WERI-Rb-1 (cell line): ENCODE measurements at regions not wholly inside any gene's neighbourhood (a gene's known extent, or its start where the extent isn't known, plus 50 kb on each side); places are given as distances from the start of the nearest gene placed in this dataset.

ENCODE experiments used
- DNase-seq: peaks from one replicate; pipeline ENCODE4 v3.0.0-alpha.2; 2020
- H3K27ac ChIP-seq: fragments of 250-450 bp; sonication (Bioruptor Pico); 2 replicates; pipeline ENCODE4 v1.5.1; 2020; ENCODE audit warnings: mild to moderate bottlenecking, moderate library complexity
- H3K27me3 ChIP-seq: fragments of 250-450 bp; sonication (Bioruptor Pico); 2 replicates; pipeline ENCODE4 v1.5.1; 2021; ENCODE audit warnings: mild to moderate bottlenecking, low read depth, moderate library complexity; ENCODE audit not compliant: insufficient read depth, severe bottlenecking
- H3K36me3 ChIP-seq: fragments of 250-450 bp; sonication (Bioruptor Pico); 2 replicates; pipeline ENCODE4 v1.5.1; 2020; ENCODE audit warnings: mild to moderate bottlenecking, moderate library complexity
- H3K4me3 ChIP-seq: 2 replicates; pipeline ENCODE4 v1.5.1; 2011; ENCODE audit warnings: low read depth, mild to moderate bottlenecking, control low read depth, low read length
- H3K9me3 ChIP-seq: fragments of 250-450 bp; sonication (Bioruptor Pico); 2 replicates; pipeline ENCODE4 v1.5.1; 2021; ENCODE audit warnings: mild to moderate bottlenecking, moderate library complexity; ENCODE audit not compliant: severe bottlenecking
- CTCF ChIP-seq: IDR thresholded peaks from 2 replicates; pipeline ENCODE4 v1.5.1; 2011; ENCODE audit warnings: low read depth, mild to moderate bottlenecking, control low read depth, inconsistent platforms, low read length

- Histone ChIP-seq H3K27me3 (peaks cover 81% of the 10 kb centered on the region), H3K27ac (no peak overlapping the region), H3K36me3 (no peaks in the 10 kb centered on the region), H3K9me3 (no peaks in the 10 kb centered on the region), H3K4me3 (no peak overlapping the region)
- DNase-seq, result no peak
- TF ChIP-seq CTCF, result no peak
These were observed 336.1 kb downstream of the ARRDC4 start for GRCh38 chr15:98296653-98297052.

GRCh38 chr15:98304371-98304770, 343.9 kb downstream of the ARRDC4 start:
- DNase-seq, result no peak
- no peak for TF ChIP-seq CTCF
- no peaks in the 10 kb centered on the region for H3K36me3 ChIP-seq

GRCh38 chr15:98308117-98308516, 340.2 kb upstream of the IGF1R start:
- no peak for DNase-seq
- peak; percentile 25; the same call in 1 of the 2 replicates for TF ChIP-seq CTCF
- no peak overlapping the region for H3K27ac ChIP-seq
- H3K36me3 ChIP-seq, result no peaks in the 10 kb centered on the region
- peaks cover 65% of the 10 kb centered on the region for H3K27me3 ChIP-seq
- H3K9me3 ChIP-seq, result no peaks in the 10 kb centered on the region
- H3K4me3 ChIP-seq, result no peak overlapping the region

More at GRCh38 chr15:98304371-98304770, 343.9 kb downstream of the ARRDC4 start:
- no peak overlapping the region for H3K27ac ChIP-seq
- H3K27me3 ChIP-seq, result peaks cover 82% of the 10 kb centered on the region
- H3K9me3 ChIP-seq, result no peaks in the 10 kb centered on the region
- H3K4me3 ChIP-seq, result no peak overlapping the region

GRCh38 chr15:98311566-98312188, 336.7 kb upstream of the IGF1R start:
- no peak overlapping the region for H3K27ac ChIP-seq
- H3K36me3 ChIP-seq, result no peaks in the 10 kb centered on the region
- no peak overlapping the region for H3K4me3 ChIP-seq
- peak; percentile 64 for DNase-seq
- no peaks in the 10 kb centered on the region for H3K9me3 ChIP-seq
- peaks cover 55% of the 10 kb centered on the region for H3K27me3 ChIP-seq
- peak; percentile 59; the same call in 1 of the 2 replicates for TF ChIP-seq CTCF

GRCh38 chr15:98312913-98313312, 335.4 kb upstream of the IGF1R start:
- peaks cover 53% of the 10 kb centered on the region for H3K27me3 ChIP-seq
- no peak overlapping the region for H3K4me3 ChIP-seq
- no peak for DNase-seq
- no peak overlapping the region for H3K27ac ChIP-seq
- no peaks in the 10 kb centered on the region for H3K36me3 ChIP-seq
- no peaks in the 10 kb centered on the region for H3K9me3 ChIP-seq
- no peak for TF ChIP-seq CTCF

GRCh38 chr15:98315971-98316370, 332.4 kb upstream of the IGF1R start:
- Histone ChIP-seq H3K27me3 (peaks cover 60% of the 10 kb centered on the region), H3K9me3 (no peaks in the 10 kb centered on the region), H3K36me3 (no peaks in the 10 kb centered on the region), H3K4me3 (no peak overlapping the region), H3K27ac (no peak overlapping the region)
- no peak for DNase-seq
- TF ChIP-seq CTCF, result no peak
